ENCODE measurements at regions not wholly inside any gene's neighbourhood (a gene's known extent, or its start where the extent isn't known, plus 50 kb on each side); places are given as distances from the start of the nearest gene placed in this dataset.

- H3K36me3 ChIP-seq (ENCODE audit: control insufficient read depth in 2 of 2, extremely low read depth in 1 of 2, insufficient read depth in 2 of 2, low read length in 2 of 2): no peaks in the 10 kb centered on the region
- intact Hi-C loops (cut with micrococcal nuclease) (no loop called here), dilution Hi-C loops (cut with MboI; ENCODE audit: extremely low pct_ligation_motif_present, low sequenced_read_pairs) (no loop called here)
- H3K27ac ChIP-seq (ENCODE audit: insufficient read depth, low read depth, low read length): no peak overlapping the region
- ChIA-PET POLR2A (no interaction called here), CTCF (no interaction called here)
- BruUV-seq (replicated peaks): no TSS peak
- no peaks in the 10 kb centered on the region for H4K20me1 ChIP-seq (replicated peaks; ENCODE audit: control insufficient read depth, extremely low read depth, insufficient read depth, low read length)
- H3K9ac ChIP-seq (replicated peaks; ENCODE audit: extremely low read depth, insufficient read depth, low read length): no peak overlapping the region
- FAIRE-seq (no peak), DNase-seq (ENCODE audit: low read depth, low spot score) (no peak)
- peaks cover 16% of the 10 kb centered on the region for H3K4me1 ChIP-seq (ENCODE audit: control insufficient read depth, extremely low read depth, insufficient read depth, low read length)
- H3K27me3 ChIP-seq (ENCODE audit: control insufficient read depth in 2 of 2, insufficient read depth in 2 of 2, low read length in 2 of 2): no peaks in the 10 kb centered on the region
- H3K79me2 ChIP-seq (ENCODE audit: control insufficient read depth, insufficient read depth, low read length): no peaks in the 10 kb centered on the region
- no peak overlapping the region for H3K4me3 ChIP-seq (replicated peaks in 1 of 3; ENCODE audit: insufficient read depth in 1 of 3, low read depth in 1 of 3, low read length in 3 of 3)
- TF ChIP-seq FOS (IDR thresholded peaks at IDR 0.05; ENCODE audit: borderline replicate concordance, insufficient read depth, low read length) (no peak), MAX (IDR thresholded peaks at IDR 0.05; ENCODE audit: insufficient read depth, insufficient read length) (no peak), POLR2AphosphoS5 (IDR thresholded peaks at IDR 0.05; ENCODE audit: insufficient read depth, low read depth, low read length) (no peak), POLR2A (IDR thresholded peaks at IDR 0.05; ENCODE audit: low read depth, low read length) (no peak), GATA2 (IDR thresholded peaks at IDR 0.05; ENCODE audit: insufficient read depth, insufficient read length, low read depth, low read length) (no peak), JUN (IDR thresholded peaks at IDR 0.05; ENCODE audit: borderline replicate concordance, insufficient read depth, insufficient read length, low read depth) (no peak), CTCF (IDR thresholded peaks at IDR 0.05; ENCODE audit: extremely low read depth in 1 of 2, insufficient read depth in 1 of 2, low read depth in 1 of 2, low read length in 2 of 2) (no peak)
- no peak overlapping the region for H2AFZ ChIP-seq (ENCODE audit: low read depth, low read length)
- no peaks in the 10 kb centered on the region for H3K9me3 ChIP-seq (replicated peaks; ENCODE audit: control insufficient read depth, insufficient read depth, low read length)
- no peaks in the 10 kb centered on the region for H3K9me1 ChIP-seq (replicated peaks; ENCODE audit: control insufficient read depth, extremely low read depth, insufficient read depth, low read length)
- H3K4me2 ChIP-seq (ENCODE audit: insufficient read depth, low read length): no peak overlapping the region
Observed at GRCh38 chr10:33036670-33037069, 78.6 kb upstream of the ITGB1 start.

Data from endothelial cell of umbilical vein (primary cell).